ENCODE measurements at regions not wholly inside any gene's neighbourhood (a gene's known extent, or its start where the extent isn't known, plus 50 kb on each side); places are given as distances from the start of the nearest gene placed in this dataset.

DNA sequence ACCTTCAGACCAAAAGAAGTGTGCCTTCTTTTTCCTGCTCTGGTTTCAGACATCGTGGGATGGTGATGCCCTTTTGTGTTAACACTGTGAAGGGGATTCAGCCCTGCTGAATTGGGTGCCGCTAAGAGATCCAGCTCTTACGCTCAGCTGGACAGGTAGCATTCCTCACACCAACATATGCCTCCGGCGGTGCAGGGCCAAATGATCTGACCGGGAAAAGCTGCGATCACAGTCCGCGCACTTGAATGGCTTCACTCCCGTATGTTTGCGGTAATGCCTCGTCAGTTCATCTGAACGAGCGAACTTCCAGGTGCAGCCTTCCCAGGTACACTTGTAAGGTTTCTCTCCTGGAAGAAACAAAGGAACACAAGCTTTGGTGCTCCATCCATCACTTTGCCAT, 438.9 kb downstream of the KLF12 start:
- POLR2A ChIA-PET, result no interaction called here
- H3K4me1 Mint-ChIP-seq, result peaks cover 22% of the 10 kb centered on the region
- CTCF ChIA-PET, result no interaction called here
- no peaks in the 10 kb centered on the region for H3K27me3 Mint-ChIP-seq
- no peak for DNase-seq
- no peak overlapping the region for H3K27ac Mint-ChIP-seq
- H3K36me3 Mint-ChIP-seq (ENCODE audit: low read depth), result peaks cover 41% of the 10 kb centered on the region
- H3K4me3 Mint-ChIP-seq, result no peak overlapping the region
- H3K9me3 Mint-ChIP-seq, result no peaks in the 10 kb centered on the region

DNA sequence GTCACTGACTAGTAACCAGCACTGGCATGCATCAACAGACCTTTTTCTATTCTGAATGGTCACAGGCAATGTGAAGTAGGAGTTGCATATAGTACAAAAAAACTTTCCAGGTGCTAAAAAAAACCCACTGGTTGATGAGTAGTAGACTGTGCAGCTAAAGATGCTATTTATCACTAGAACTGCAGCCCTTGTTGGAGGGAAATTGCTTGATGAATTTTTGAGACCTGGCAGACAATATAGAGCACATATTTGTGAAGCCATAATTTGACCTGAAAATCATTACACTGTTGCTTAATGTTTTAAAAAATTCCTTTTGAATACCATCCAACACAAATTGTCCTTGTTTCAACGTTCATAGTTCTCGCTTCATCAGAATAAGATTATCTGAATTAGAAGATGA, 441.0 kb downstream of the KLF12 start:
- ChIA-PET POLR2A (no interaction called here), CTCF (no interaction called here)
- Mint-ChIP-seq H3K9me3 (no peaks in the 10 kb centered on the region), H3K27ac (no peak overlapping the region), H3K36me3 (ENCODE audit: low read depth) (peaks cover 41% of the 10 kb centered on the region), H3K4me3 (no peak overlapping the region), H3K27me3 (no peaks in the 10 kb centered on the region), H3K4me1 (peaks cover 11% of the 10 kb centered on the region)
- no peak for DNase-seq

DNA sequence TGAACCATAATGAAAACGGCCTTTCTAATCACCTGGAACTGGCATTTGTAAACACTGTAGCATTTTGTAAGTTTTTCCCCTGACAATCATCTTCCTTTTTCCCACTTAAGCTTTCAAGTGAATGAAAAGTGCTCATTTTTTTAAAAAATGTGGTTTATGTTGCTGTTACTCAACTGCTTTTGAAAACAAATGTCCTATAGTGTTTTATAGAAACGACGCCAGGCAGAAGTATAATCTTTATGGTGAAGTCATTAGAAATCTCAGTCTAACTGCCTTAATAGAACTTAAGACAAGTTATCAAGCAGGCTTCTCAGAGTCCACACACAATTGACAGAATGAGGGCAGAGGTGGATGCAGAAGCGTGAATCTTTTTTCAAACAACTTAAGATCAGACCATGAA, 442.3 kb downstream of the KLF12 start:
- Mint-ChIP-seq H3K27ac (no peak overlapping the region), H3K9me3 (no peaks in the 10 kb centered on the region), H3K4me1 (peaks cover 2% of the 10 kb centered on the region), H3K27me3 (no peaks in the 10 kb centered on the region), H3K36me3 (ENCODE audit: low read depth) (peaks cover 34% of the 10 kb centered on the region), H3K4me3 (no peak overlapping the region)
- ChIA-PET POLR2A (no interaction called here), CTCF (no interaction called here)
- no peak for DNase-seq

DNA sequence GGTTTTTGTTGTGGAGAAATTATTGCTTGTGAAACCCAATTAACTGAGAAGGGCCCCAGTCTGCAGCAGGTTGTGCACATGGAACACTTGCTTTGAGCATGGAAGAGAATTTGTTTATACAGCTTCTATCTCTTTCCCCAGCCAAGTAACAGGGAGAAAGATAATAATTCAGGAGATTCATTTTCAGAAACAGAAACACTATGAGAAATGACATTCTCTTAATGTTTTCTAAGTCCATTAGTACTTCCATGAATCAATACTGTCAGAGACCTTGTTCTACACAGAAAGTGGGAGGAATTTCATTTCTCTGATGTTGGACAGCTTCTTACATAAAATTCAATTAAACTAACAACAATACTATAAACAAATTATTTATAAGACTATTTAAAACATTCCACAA, 446.3 kb downstream of the KLF12 start:
- no peak overlapping the region for H3K4me3 Mint-ChIP-seq
- no peak overlapping the region for H3K27ac Mint-ChIP-seq
- H3K27me3 Mint-ChIP-seq, result no peaks in the 10 kb centered on the region
- H3K4me1 Mint-ChIP-seq, result no peaks in the 10 kb centered on the region
- DNase-seq, result no peak
- CTCF ChIA-PET, result no interaction called here
- no peaks in the 10 kb centered on the region for H3K9me3 Mint-ChIP-seq
- H3K36me3 Mint-ChIP-seq (ENCODE audit: low read depth), result peaks cover 13% of the 10 kb centered on the region
- POLR2A ChIA-PET, result no interaction called here

GRCh38 chr13:73687087-73687486, 447.1 kb downstream of the KLF12 start:
- POLR2A ChIA-PET, result no interaction called here
- CTCF ChIA-PET, result no interaction called here
- no peak overlapping the region for H3K4me3 Mint-ChIP-seq
- H3K27me3 Mint-ChIP-seq, result no peaks in the 10 kb centered on the region
- peaks cover 18% of the 10 kb centered on the region for H3K36me3 Mint-ChIP-seq (ENCODE audit: low read depth)
- no peak overlapping the region for H3K27ac Mint-ChIP-seq
- no peak for DNase-seq
- H3K9me3 Mint-ChIP-seq, result no peaks in the 10 kb centered on the region
- no peaks in the 10 kb centered on the region for H3K4me1 Mint-ChIP-seq

DNA sequence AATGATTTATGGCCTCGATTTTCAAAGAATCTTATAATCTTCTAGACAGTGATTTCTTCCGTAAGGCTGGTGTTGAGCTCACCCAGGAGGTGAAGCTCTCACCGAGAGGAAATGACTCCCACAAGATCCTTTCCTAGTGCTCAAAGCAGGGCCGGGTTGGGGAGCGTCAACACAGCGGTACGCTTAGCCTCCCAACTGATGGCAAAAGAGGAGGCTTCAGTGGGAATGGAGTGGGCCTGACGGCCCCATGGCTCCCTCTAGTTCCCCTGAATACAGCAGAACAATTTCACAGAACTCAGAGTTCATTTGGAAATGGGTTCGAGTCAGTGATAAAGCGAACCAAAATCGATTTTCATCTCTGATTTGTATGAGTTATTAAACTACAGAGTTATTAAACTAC, 449.5 kb downstream of the KLF12 start:
- Mint-ChIP-seq H3K36me3 (ENCODE audit: low read depth) (peaks cover 20% of the 10 kb centered on the region), H3K4me3 (no peak overlapping the region), H3K27me3 (no peaks in the 10 kb centered on the region), H3K27ac (no peak overlapping the region), H3K9me3 (no peaks in the 10 kb centered on the region), H3K4me1 (no peaks in the 10 kb centered on the region)
- CTCF ChIA-PET, result no interaction called here
- POLR2A ChIA-PET, result no interaction called here
- no peak for DNase-seq

DNA sequence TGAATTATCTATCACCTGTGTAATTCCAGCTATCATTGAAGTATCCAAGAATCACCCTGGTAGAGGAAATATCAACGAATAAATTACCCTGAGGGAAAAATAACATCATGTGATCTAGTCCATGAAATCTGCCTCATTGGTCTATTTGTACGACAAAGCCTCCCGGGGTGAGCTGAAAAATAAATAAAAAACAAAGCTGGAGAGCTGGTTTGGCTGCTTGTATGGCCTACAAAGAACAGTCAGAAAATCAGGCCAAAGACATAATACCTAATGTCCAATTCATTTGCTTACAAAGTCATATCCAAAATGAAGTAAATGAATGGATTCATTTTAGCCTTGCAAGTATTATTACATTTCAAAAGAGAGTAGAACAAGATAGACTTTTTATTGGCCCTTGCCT, 449.9 kb downstream of the KLF12 start:
- no peak for DNase-seq
- Mint-ChIP-seq H3K4me1 (no peaks in the 10 kb centered on the region), H3K27me3 (no peaks in the 10 kb centered on the region), H3K4me3 (no peak overlapping the region), H3K27ac (no peak overlapping the region), H3K36me3 (ENCODE audit: low read depth) (peaks cover 20% of the 10 kb centered on the region), H3K9me3 (no peaks in the 10 kb centered on the region)
- CTCF ChIA-PET, result no interaction called here
- POLR2A ChIA-PET, result no interaction called here

DNA sequence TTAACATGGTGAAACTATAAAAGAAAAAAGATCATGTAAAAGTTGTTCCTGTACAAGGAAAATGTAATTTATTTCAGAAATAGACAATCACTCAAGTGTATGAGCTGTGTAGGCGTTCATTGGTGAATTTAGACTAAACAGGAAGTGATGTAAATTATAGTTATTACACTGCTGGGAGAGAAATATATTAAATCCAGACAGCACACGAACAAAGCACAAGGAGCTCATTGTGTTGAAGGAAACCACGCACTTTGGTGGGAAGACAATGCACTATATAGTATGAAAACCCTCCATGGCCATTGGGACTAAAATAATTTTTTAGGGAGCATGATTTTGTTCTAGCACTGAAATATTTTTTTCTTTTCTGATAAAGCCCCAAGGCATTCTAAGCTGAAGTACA, 450.5 kb downstream of the KLF12 start:
- Mint-ChIP-seq H3K27ac (no peak overlapping the region), H3K27me3 (no peaks in the 10 kb centered on the region), H3K36me3 (ENCODE audit: low read depth) (peaks cover 20% of the 10 kb centered on the region), H3K4me3 (no peak overlapping the region), H3K9me3 (no peaks in the 10 kb centered on the region), H3K4me1 (no peaks in the 10 kb centered on the region)
- ChIA-PET CTCF (interaction anchor here (0.7 kb wide), 1 partner anchor 411 kb away, joined by 3 read pairs; no protein-coding TSS in a partner anchor), POLR2A (no interaction called here)
- no peak for DNase-seq

GRCh38 chr13:73681779-73682178, 452.4 kb downstream of the KLF12 start:
- H3K36me3 Mint-ChIP-seq (ENCODE audit: low read depth), result peaks cover 17% of the 10 kb centered on the region
- H3K4me1 Mint-ChIP-seq, result no peaks in the 10 kb centered on the region
- no peak overlapping the region for H3K4me3 Mint-ChIP-seq
- ChIA-PET POLR2A (no interaction called here), CTCF (no interaction called here)
- H3K9me3 Mint-ChIP-seq, result no peaks in the 10 kb centered on the region
- H3K27me3 Mint-ChIP-seq, result no peaks in the 10 kb centered on the region
- no peak for DNase-seq
- H3K27ac Mint-ChIP-seq, result no peak overlapping the region

GRCh38 chr13:73681015-73681414, 453.2 kb downstream of the KLF12 start:
- H3K4me3 Mint-ChIP-seq, result no peak overlapping the region
- ChIA-PET POLR2A (no interaction called here), CTCF (no interaction called here)
- no peak for DNase-seq
- no peaks in the 10 kb centered on the region for H3K9me3 Mint-ChIP-seq
- peaks cover 17% of the 10 kb centered on the region for H3K36me3 Mint-ChIP-seq (ENCODE audit: low read depth)
- no peaks in the 10 kb centered on the region for H3K4me1 Mint-ChIP-seq
- no peaks in the 10 kb centered on the region for H3K27me3 Mint-ChIP-seq
- H3K27ac Mint-ChIP-seq, result no peak overlapping the region

- H3K36me3 Mint-ChIP-seq (ENCODE audit: low read depth), result peaks cover 10% of the 10 kb centered on the region
- no peak overlapping the region for H3K4me3 Mint-ChIP-seq
- H3K27ac Mint-ChIP-seq, result no peak overlapping the region
- no peaks in the 10 kb centered on the region for H3K9me3 Mint-ChIP-seq
- no peaks in the 10 kb centered on the region for H3K27me3 Mint-ChIP-seq
- CTCF ChIA-PET, result no interaction called here
- DNase-seq, result no peak
- no peaks in the 10 kb centered on the region for H3K4me1 Mint-ChIP-seq
- POLR2A ChIA-PET, result no interaction called here
Measured at GRCh38 chr13:73677048-73677601, 457.1 kb downstream of the KLF12 start.

DNA sequence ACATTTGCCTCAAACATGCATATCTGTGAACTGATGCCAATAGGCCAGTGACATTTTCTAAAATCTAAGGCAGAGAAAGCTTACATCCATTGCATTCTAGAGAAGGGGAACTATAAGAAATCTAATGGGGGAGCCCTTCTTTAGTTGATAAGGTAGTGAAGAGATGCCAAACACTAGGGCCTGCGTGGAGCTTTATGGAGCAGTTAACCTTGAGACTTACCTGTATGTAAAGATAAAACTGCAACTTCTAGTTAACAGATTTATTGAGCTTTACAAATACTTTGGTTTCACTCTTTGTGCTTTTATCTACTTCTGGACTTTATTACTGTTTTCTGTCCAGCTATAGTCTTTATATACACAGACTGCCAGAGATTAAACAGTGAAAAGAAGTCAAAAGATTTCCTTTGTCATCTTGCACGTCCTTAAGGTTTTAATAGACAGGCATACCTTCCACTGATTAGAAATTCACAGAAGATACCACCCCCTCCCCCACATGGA, 457.6 kb downstream of the KLF12 start:
- H3K4me3 Mint-ChIP-seq, result no peak overlapping the region
- H3K27me3 Mint-ChIP-seq, result no peaks in the 10 kb centered on the region
- H3K27ac Mint-ChIP-seq, result no peak overlapping the region
- CTCF ChIA-PET, result no interaction called here
- POLR2A ChIA-PET, result no interaction called here
- no peaks in the 10 kb centered on the region for H3K9me3 Mint-ChIP-seq
- no peak for DNase-seq
- peaks cover 6% of the 10 kb centered on the region for H3K36me3 Mint-ChIP-seq (ENCODE audit: low read depth)
- H3K4me1 Mint-ChIP-seq, result no peaks in the 10 kb centered on the region

DNA sequence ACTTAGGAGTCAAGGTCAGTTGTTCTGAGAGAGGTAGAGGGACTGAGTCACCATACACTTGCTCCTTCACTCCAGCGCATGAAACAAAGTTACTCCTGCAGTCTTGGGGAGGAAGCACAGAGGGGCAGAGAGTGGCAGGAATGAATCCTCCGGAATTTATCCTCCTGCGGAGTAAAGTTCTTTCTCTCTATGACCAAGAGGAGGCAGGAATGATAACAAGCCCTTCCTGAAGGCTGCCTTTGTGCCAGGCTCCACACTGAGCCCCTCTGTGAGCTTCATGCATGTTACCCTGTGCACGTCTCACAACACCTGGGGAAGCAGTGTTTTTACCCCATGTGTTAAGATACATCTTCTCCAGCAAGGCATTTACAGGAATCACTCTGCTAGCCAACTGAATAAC, 458.4 kb downstream of the KLF12 start:
- CTCF ChIA-PET, result no interaction called here
- no peak overlapping the region for H3K27ac Mint-ChIP-seq
- no peaks in the 10 kb centered on the region for H3K27me3 Mint-ChIP-seq
- H3K4me1 Mint-ChIP-seq, result no peaks in the 10 kb centered on the region
- no peak for DNase-seq
- POLR2A ChIA-PET, result no interaction called here
- H3K4me3 Mint-ChIP-seq, result no peak overlapping the region
- H3K36me3 Mint-ChIP-seq (ENCODE audit: low read depth), result no peaks in the 10 kb centered on the region
- no peaks in the 10 kb centered on the region for H3K9me3 Mint-ChIP-seq

- Mint-ChIP-seq H3K4me3 (no peak overlapping the region), H3K27me3 (no peaks in the 10 kb centered on the region), H3K36me3 (ENCODE audit: low read depth) (no peaks in the 10 kb centered on the region), H3K9me3 (no peaks in the 10 kb centered on the region), H3K27ac (no peak overlapping the region), H3K4me1 (no peaks in the 10 kb centered on the region)
- ChIA-PET CTCF (no interaction called here), POLR2A (no interaction called here)
- no peak for DNase-seq
Measured at GRCh38 chr13:73674570-73674969, 459.6 kb downstream of the KLF12 start.

DNA sequence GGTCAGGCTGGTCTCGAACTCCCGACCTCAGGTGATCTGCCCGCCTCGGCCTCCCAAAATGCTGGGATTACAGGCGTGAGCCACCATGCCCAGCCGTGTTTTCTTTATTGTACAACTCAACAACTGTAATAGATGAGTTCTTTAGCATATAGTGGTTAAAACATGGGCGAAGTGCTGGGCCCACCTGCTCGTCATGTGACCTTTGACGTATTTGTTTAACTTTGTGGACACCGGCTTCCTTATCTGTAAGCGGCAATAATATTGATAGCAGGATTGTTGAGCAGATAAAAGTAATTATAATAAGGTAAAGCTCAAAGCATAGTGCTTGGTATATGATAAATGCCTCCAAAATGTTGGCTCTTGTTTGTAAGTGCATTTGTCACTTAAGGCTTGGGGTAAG, 460.3 kb downstream of the KLF12 start:
- no peaks in the 10 kb centered on the region for H3K36me3 Mint-ChIP-seq (ENCODE audit: low read depth)
- ChIA-PET POLR2A (no interaction called here), CTCF (no interaction called here)
- no peaks in the 10 kb centered on the region for H3K27me3 Mint-ChIP-seq
- no peak overlapping the region for H3K27ac Mint-ChIP-seq
- no peak overlapping the region for H3K4me3 Mint-ChIP-seq
- no peaks in the 10 kb centered on the region for H3K9me3 Mint-ChIP-seq
- DNase-seq, result no peak
- no peaks in the 10 kb centered on the region for H3K4me1 Mint-ChIP-seq
